ENCODE measurements at regions not wholly inside any gene's neighbourhood (a gene's known extent, or its start where the extent isn't known, plus 50 kb on each side); places are given as distances from the start of the nearest gene placed in this dataset.

DNA sequence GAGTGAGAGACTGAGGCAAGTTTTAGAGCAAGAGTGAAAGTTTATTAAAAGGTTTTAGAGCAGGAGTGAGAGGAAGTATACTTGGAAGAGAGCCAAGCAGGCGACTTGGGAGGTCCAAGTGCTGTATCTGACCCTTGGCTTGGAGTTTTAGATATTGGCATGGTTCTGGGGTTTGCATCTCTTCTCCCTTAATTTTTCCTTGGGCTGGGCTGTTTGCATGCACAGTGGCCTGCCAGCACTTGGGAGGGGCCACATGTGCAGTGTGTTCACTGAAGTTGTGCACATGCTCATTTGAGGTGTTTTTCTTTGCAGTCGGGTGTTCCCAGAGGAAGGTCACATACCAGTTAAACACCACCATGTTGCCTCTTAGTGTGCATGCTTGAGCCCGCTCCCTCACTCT is 464.1 kb downstream of the DMRT2 start:
- TF ChIP-seq, protein P1, sequence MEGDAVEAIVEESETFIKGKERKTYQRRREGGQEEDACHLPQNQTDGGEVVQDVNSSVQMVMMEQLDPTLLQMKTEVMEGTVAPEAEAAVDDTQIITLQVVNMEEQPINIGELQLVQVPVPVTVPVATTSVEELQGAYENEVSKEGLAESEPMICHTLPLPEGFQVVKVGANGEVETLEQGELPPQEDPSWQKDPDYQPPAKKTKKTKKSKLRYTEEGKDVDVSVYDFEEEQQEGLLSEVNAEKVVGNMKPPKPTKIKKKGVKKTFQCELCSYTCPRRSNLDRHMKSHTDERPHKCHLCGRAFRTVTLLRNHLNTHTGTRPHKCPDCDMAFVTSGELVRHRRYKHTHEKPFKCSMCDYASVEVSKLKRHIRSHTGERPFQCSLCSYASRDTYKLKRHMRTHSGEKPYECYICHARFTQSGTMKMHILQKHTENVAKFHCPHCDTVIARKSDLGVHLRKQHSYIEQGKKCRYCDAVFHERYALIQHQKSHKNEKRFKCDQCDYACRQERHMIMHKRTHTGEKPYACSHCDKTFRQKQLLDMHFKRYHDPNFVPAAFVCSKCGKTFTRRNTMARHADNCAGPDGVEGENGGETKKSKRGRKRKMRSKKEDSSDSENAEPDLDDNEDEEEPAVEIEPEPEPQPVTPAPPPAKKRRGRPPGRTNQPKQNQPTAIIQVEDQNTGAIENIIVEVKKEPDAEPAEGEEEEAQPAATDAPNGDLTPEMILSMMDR (conservative IDR thresholded peaks at IDR 0.05; ENCODE audit: low read depth in 2 of 2), result no peak
- TF ChIP-seq EZH2 (IDR thresholded peaks at IDR 0.05; ENCODE audit: low read depth, unreplicated experiment) (no peak), POLR2AphosphoS5 (IDR thresholded peaks at IDR 0.05; ENCODE audit: low read depth) (no peak), ZNF462 (CRISPR knock-in tag; IDR thresholded peaks at IDR 0.05) (no peak)

Data from GM23338 (cell line).